HEK293 (cell line): ENCODE measurements at regions not wholly inside any gene's neighbourhood (a gene's known extent, or its start where the extent isn't known, plus 50 kb on each side); places are given as distances from the start of the nearest gene placed in this dataset.
A peak's percentile ranks its signal among the peaks of the same experiment; 100 is the strongest.

Source experiments
- CTCF ChIA-PET: fragments of 350-600 bp; formaldehyde crosslinking; extraction: SDS; loops from one replicate; lab custom pipeline; 2021; ENCODE audit warnings: antibody characterized with exemption; lab: Yijun Ruan, JAX
- POLR2A ChIA-PET: fragments of 300-600 bp; formaldehyde crosslinking; extraction: SDS; loops from one replicate; lab custom pipeline; 2020; ENCODE audit warnings: antibody characterized with exemption, inconsistent platforms; lab: Yijun Ruan, JAX
- H3K27ac ChIP-seq: fragments of 200-500 bp; sonication (Bioruptor generic); 2 replicates; pipeline ENCODE4 v1.5.1; 2014; ENCODE audit warnings: low read depth, low read length, control low read depth, inconsistent platforms; ENCODE audit errors: extremely low read depth
- H3K36me3 ChIP-seq, 2 experiments: fragments of 200-500 bp in 1 of 2; sonication (Bioruptor generic) in 1 of 2; 1 replicate in 1 of 2; 2 replicates in 1 of 2; pipeline ENCODE4 v1.5.1; 2014 to 2017; ENCODE audit warnings: inconsistent platforms in 2 of 2, low read length in 2 of 2; ENCODE audit not compliant: control insufficient read depth in 2 of 2, insufficient read depth in 1 of 2
- H3K4me1 ChIP-seq: fragments of 200-500 bp; sonication (Bioruptor generic); 2 replicates; pipeline ENCODE4 v1.5.1; 2014; ENCODE audit warnings: mild to moderate bottlenecking, low read length, inconsistent platforms; ENCODE audit not compliant: control insufficient read depth, insufficient read depth
- H3K4me3 ChIP-seq: 2 replicates; pipeline ENCODE4 v1.5.1; 2011; ENCODE audit warnings: low read depth, mild to moderate bottlenecking, control low read depth, low read length, moderate library complexity
- H3K9me3 ChIP-seq: fragments of 200-500 bp; sonication (Bioruptor generic); 2 replicates; pipeline ENCODE4 v1.5.1; 2014; ENCODE audit warnings: low read depth, low read length, inconsistent platforms; ENCODE audit not compliant: control insufficient read depth, insufficient read depth
- BCL6B ChIP-seq: fragments of 450-650 bp; formaldehyde crosslinking; IDR thresholded peaks from 2 replicates; pipeline ENCODE4 v1.5.1; 2017; ENCODE audit warnings: missing biosample characterization, missing genetic modification characterization
- HIC1 ChIP-seq: fragments of 450-650 bp; formaldehyde crosslinking; IDR thresholded peaks from 2 replicates; pipeline ENCODE4 v1.5.1; 2016; ENCODE audit warnings: missing biosample characterization, missing genetic modification characterization
- HOXD13 ChIP-seq: sonication (generic); formaldehyde crosslinking; IDR thresholded peaks from 2 replicates; pipeline ENCODE4 v1.8.0; 2022; ENCODE audit warnings: missing genetic modification reagents, borderline replicate concordance
- KLF8 ChIP-seq: fragments of 450-650 bp; formaldehyde crosslinking; IDR thresholded peaks from 2 replicates; pipeline ENCODE4 v1.5.1; 2016; ENCODE audit warnings: missing biosample characterization, missing genetic modification characterization
- OSR2 ChIP-seq: fragments of 450-650 bp; formaldehyde crosslinking; IDR thresholded peaks from 2 replicates; pipeline ENCODE4 v1.5.1; 2016; ENCODE audit warnings: missing biosample characterization, missing genetic modification characterization
- OVOL3 ChIP-seq: fragments of 450-650 bp; formaldehyde crosslinking; IDR thresholded peaks from 2 replicates; pipeline ENCODE4 v1.5.1; 2016; ENCODE audit warnings: missing biosample characterization, missing genetic modification characterization
- RBAK ChIP-seq: fragments of 450-650 bp; formaldehyde crosslinking; IDR thresholded peaks from 2 replicates; pipeline ENCODE4 v1.5.1; 2016; ENCODE audit warnings: missing biosample characterization, missing genetic modification characterization
- SCRT2 ChIP-seq: fragments of 450-650 bp; formaldehyde crosslinking; IDR thresholded peaks from 2 replicates; pipeline ENCODE4 v1.5.1; 2016; ENCODE audit warnings: missing biosample characterization, missing genetic modification characterization
- TCF7L2 ChIP-seq: IDR thresholded peaks from 2 replicates; pipeline ENCODE4 v1.6.1; 2011; ENCODE audit warnings: low read depth, mild to moderate bottlenecking, inconsistent platforms, low read length, moderate library complexity, borderline replicate concordance
- ZBTB20 ChIP-seq: fragments of 450-650 bp; formaldehyde crosslinking; IDR thresholded peaks from 2 replicates; pipeline ENCODE4 v1.5.1; 2016; ENCODE audit warnings: missing biosample characterization, missing genetic modification characterization
- ZIC2 ChIP-seq: fragments of 450-650 bp; formaldehyde crosslinking; IDR thresholded peaks from 2 replicates; pipeline ENCODE4 v1.5.1; 2016; ENCODE audit warnings: missing biosample characterization, missing genetic modification characterization
- ZNF221 ChIP-seq: fragments of 450-650 bp; formaldehyde crosslinking; IDR thresholded peaks from 2 replicates; pipeline ENCODE4 v1.5.1; 2017; ENCODE audit warnings: missing biosample characterization, missing genetic modification characterization, borderline replicate concordance
- ZNF335 ChIP-seq: fragments of 450-650 bp; formaldehyde crosslinking; conservative IDR thresholded peaks from 2 replicates; pipeline ENCODE4 v1.5.1; 2016; ENCODE audit warnings: missing biosample characterization, missing genetic modification characterization
- ZNF473 ChIP-seq: fragments of 450-650 bp; formaldehyde crosslinking; IDR thresholded peaks from 2 replicates; pipeline ENCODE4 v1.5.1; 2017; ENCODE audit warnings: missing biosample characterization, missing genetic modification characterization
- ZNF518A ChIP-seq: fragments of 450-650 bp; formaldehyde crosslinking; conservative IDR thresholded peaks from 2 replicates; pipeline ENCODE4 v1.5.1; 2016; ENCODE audit warnings: low read depth, missing biosample characterization, missing genetic modification characterization
- ZNF624 ChIP-seq: fragments of 450-650 bp; formaldehyde crosslinking; IDR thresholded peaks from 2 replicates; pipeline ENCODE4 v1.5.1; 2017; ENCODE audit warnings: missing biosample characterization, missing genetic modification characterization
- ZNF639 ChIP-seq: fragments of 450-650 bp; formaldehyde crosslinking; IDR thresholded peaks from 2 replicates; pipeline ENCODE4 v1.5.1; 2016; ENCODE audit warnings: missing biosample characterization, missing genetic modification characterization
- ZNF76 ChIP-seq: fragments of 450-650 bp; formaldehyde crosslinking; IDR thresholded peaks from 2 replicates; pipeline ENCODE4; 2016; ENCODE audit warnings: low read depth, missing biosample characterization, missing genetic modification characterization, borderline replicate concordance
- ZNF791 ChIP-seq: fragments of 450-650 bp; formaldehyde crosslinking; IDR thresholded peaks from 2 replicates; pipeline ENCODE4 v1.5.1; 2016; ENCODE audit warnings: missing biosample characterization, missing genetic modification characterization
- ZSCAN30 ChIP-seq: fragments of 450-650 bp; IDR thresholded peaks from 2 replicates; pipeline ENCODE4 v1.5.1; 2018; ENCODE audit warnings: missing biosample characterization, mild to moderate bottlenecking, missing genetic modification characterization, moderate library complexity

GRCh38 chr4:150004481-150004880 is 73.8 kb upstream of the DCLK2 start:
- CTCF ChIA-PET, result interaction anchor here (0.7 to 2.3 kb wide), 3 partner anchors 8 to 863 kb away, joined by 3 to 9 read pairs (median 4); no protein-coding TSS in a partner anchor
- H3K27ac ChIP-seq, result no peak overlapping the region

GRCh38 chr4:150005537-150005936 is 72.7 kb upstream of the DCLK2 start:
- POLR2A ChIA-PET, result no interaction called here
- no peaks in the 10 kb centered on the region for H3K9me3 ChIP-seq
- H3K4me1 ChIP-seq, result peaks cover 11% of the 10 kb centered on the region
- H3K27ac ChIP-seq, result no peak overlapping the region
- TF ChIP-seq ZNF76, result no peak
- TF ChIP-seq HOXD13 (CRISPR knock-in tag), result 0 out of 2 replicates have a peak, but pooled peaks have one; percentile 45
- TF ChIP-seq SCRT2, result no peak
- TF ChIP-seq ZSCAN30 (tag by site-specific recombination), result 0 out of 2 replicates have a peak, but pooled peaks have one; percentile 14
- TF ChIP-seq BCL6B, result no peak
- no peak for TF ChIP-seq ZNF624
- TF ChIP-seq ZNF791 (tag by site-specific recombination), result no peak
- TF ChIP-seq OSR2 (tag by site-specific recombination), result peak; percentile 79
- TF ChIP-seq TCF7L2, result no peak
- no peak for TF ChIP-seq OVOL3 (tag by site-specific recombination)
- TF ChIP-seq ZIC2, result peak; percentile 93
- H3K36me3 ChIP-seq, result no peaks in the 10 kb centered on the region
- no peak overlapping the region for H3K4me3 ChIP-seq
- CTCF ChIA-PET, result interaction anchor here (0.6 to 1.0 kb wide), 2 partner anchors 58 to 204 kb away, joined by 3 to 4 read pairs; no protein-coding TSS in a partner anchor

More at GRCh38 chr4:150004481-150004880, 73.8 kb upstream of the DCLK2 start:
- TF ChIP-seq KLF8 (tag by site-specific recombination) (no peak), HIC1 (tag by site-specific recombination) (no peak)
- POLR2A ChIA-PET, result no interaction called here
- Histone ChIP-seq H3K4me1 (peaks cover 11% of the 10 kb centered on the region), H3K9me3 (no peaks in the 10 kb centered on the region), H3K4me3 (no peak overlapping the region), H3K36me3 (no peaks in the 10 kb centered on the region)

- no peak overlapping the region for H3K4me3 ChIP-seq
- TF ChIP-seq ZNF639 (tag by site-specific recombination) (no peak), ZNF335 (tag by site-specific recombination) (no peak), RBAK (no peak), ZBTB20 (no peak), ZNF221 (no peak), ZNF518A (tag by site-specific recombination) (no peak), ZNF473 (tag by site-specific recombination) (no peak)
- no peak overlapping the region for H3K27ac ChIP-seq
- POLR2A ChIA-PET, result no interaction called here
- H3K9me3 ChIP-seq, result no peaks in the 10 kb centered on the region
- CTCF ChIA-PET, result interaction anchor here (0.6 to 0.7 kb wide), 3 partner anchors 30 to 229 kb away, joined by 3 to 4 read pairs (median 3); no protein-coding TSS in a partner anchor
- H3K36me3 ChIP-seq, result no peaks in the 10 kb centered on the region
- H3K4me1 ChIP-seq, result peaks cover 11% of the 10 kb centered on the region
Observed at GRCh38 chr4:150006197-150006596, 72.0 kb upstream of the DCLK2 start.
